ENCODE measurements at regions not wholly inside any gene's neighbourhood (a gene's known extent, or its start where the extent isn't known, plus 50 kb on each side); places are given as distances from the start of the nearest gene placed in this dataset.

DNA sequence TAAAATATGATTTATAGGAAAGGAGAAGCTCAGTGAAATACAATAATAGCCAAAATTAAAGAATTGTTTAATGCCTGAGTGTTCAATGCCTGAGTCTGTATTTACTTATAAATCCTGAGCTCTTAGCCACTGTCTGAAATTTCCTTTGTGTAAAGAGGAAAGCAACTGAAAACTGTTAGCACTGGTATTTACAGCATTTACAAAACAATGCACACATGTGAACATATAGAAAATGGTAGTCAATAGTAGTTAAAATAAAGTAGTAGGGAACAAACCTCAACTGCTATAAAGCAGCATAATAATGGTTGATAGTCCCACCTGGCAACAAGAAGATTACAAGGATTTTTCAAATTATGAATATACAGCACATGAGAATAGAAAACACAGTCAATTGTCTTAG is 1137.1 kb upstream of the ATXN8OS start:
- TF ChIP-seq, protein P1, sequence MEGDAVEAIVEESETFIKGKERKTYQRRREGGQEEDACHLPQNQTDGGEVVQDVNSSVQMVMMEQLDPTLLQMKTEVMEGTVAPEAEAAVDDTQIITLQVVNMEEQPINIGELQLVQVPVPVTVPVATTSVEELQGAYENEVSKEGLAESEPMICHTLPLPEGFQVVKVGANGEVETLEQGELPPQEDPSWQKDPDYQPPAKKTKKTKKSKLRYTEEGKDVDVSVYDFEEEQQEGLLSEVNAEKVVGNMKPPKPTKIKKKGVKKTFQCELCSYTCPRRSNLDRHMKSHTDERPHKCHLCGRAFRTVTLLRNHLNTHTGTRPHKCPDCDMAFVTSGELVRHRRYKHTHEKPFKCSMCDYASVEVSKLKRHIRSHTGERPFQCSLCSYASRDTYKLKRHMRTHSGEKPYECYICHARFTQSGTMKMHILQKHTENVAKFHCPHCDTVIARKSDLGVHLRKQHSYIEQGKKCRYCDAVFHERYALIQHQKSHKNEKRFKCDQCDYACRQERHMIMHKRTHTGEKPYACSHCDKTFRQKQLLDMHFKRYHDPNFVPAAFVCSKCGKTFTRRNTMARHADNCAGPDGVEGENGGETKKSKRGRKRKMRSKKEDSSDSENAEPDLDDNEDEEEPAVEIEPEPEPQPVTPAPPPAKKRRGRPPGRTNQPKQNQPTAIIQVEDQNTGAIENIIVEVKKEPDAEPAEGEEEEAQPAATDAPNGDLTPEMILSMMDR (IDR thresholded peaks at IDR 0.05) = no peak
- TF ChIP-seq POLR2AphosphoS5 (IDR thresholded peaks at IDR 0.05) (no peak), POLR2A (IDR thresholded peaks at IDR 0.05) (no peak)
